ENCODE measurements at regions not wholly inside any gene's neighbourhood (a gene's known extent, or its start where the extent isn't known, plus 50 kb on each side); places are given as distances from the start of the nearest gene placed in this dataset.
"Not testable (repeated sequence)": the region's sequence is repeated elsewhere in the genome, so short reads cannot be mapped to it uniquely, and the experiment has no call there.

DNA sequence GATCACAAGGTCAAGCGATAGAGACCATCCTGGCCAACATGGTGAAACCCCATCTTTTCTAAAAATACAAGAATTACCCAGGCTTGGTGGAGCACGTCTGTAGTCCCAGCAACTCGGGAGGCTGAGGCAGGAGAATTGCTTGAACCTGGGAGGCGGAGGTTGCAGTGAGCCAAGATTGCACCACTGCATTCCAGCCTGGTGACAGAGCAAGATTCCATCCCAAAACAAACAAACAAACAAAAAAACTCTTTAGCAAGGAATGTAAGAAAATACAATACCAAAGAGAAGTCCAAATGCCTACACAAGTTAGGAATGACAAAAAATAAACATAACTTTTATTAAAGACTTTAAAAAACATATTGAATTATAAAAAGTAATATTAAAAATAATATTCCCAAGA, 462.3 kb downstream of the C12orf50 start:
- not testable (repeated sequence) for TF ChIP-seq POLR2A (IDR thresholded peaks at IDR 0.05)
- TF ChIP-seq, protein P1, sequence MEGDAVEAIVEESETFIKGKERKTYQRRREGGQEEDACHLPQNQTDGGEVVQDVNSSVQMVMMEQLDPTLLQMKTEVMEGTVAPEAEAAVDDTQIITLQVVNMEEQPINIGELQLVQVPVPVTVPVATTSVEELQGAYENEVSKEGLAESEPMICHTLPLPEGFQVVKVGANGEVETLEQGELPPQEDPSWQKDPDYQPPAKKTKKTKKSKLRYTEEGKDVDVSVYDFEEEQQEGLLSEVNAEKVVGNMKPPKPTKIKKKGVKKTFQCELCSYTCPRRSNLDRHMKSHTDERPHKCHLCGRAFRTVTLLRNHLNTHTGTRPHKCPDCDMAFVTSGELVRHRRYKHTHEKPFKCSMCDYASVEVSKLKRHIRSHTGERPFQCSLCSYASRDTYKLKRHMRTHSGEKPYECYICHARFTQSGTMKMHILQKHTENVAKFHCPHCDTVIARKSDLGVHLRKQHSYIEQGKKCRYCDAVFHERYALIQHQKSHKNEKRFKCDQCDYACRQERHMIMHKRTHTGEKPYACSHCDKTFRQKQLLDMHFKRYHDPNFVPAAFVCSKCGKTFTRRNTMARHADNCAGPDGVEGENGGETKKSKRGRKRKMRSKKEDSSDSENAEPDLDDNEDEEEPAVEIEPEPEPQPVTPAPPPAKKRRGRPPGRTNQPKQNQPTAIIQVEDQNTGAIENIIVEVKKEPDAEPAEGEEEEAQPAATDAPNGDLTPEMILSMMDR (IDR thresholded peaks at IDR 0.05): not testable (repeated sequence)

All from prostate gland (tissue), 2 donors.